NCI-H1694 (cell line): ENCODE measurements at regions not wholly inside any gene's neighbourhood (a gene's known extent, or its start where the extent isn't known, plus 50 kb on each side); places are given as distances from the start of the nearest gene placed in this dataset.
A peak's percentile ranks its signal among the peaks of the same experiment; 100 is the strongest.

Source experiments
- DNase-seq: peaks from one replicate; lab custom pipeline; 2025; lab: John Stamatoyannopoulos, UW

DNA sequence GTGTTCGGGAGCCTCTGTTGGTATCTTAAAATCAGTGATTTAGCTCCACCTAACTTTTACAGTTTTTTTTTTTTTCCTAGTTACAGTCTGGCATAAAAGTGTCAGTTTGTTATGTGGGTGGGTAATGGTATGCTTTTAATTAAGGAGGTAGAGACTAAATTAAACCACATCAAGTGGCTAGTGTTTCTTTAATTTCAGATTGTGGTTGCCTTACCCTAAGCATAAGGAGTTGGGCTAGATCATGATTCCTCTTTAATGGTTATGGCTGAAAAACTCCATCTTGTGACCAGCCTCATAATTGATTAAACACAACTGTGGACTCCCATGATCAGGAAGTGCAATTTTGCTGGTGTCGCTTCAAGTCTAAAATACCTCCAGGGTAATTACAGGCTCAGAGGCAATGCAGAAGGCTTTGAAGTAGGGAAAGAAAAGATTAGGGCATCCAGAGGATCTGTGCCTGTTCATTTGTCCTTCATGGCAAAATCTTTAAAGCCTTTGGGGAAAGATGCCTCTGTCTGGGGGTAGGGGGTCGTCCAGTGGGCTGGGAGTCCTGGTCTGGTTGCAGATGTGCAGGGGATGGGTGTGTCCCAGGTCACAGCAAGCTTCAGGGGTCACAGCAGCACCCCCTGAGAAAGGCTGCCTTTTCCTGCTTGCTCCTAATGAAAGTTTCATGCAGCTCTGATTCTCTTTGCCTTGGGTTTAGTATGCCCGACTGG is 579.2 kb downstream of the BCL11A start:
- DNase-seq, result no peak

DNA sequence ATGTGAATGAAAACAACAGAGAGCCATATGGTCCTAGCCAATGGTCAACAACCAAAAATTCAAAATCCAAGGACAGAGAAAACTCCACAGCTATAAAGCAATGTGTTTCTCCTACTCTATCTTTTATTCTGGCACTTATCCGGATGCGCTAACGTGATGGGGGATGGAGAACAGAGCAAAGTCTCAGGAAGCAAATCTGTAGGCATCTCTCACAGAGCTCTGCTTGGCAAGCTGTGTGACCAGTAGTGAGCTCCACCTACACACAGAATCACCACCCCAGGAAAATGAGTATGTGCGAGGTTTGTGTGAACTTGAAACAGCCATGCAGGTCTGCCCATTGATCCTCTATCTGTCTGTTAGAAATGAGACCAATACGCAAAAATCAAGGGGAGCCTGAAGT is 584.3 kb downstream of the BCL11A start:
- no peak for DNase-seq

DNA sequence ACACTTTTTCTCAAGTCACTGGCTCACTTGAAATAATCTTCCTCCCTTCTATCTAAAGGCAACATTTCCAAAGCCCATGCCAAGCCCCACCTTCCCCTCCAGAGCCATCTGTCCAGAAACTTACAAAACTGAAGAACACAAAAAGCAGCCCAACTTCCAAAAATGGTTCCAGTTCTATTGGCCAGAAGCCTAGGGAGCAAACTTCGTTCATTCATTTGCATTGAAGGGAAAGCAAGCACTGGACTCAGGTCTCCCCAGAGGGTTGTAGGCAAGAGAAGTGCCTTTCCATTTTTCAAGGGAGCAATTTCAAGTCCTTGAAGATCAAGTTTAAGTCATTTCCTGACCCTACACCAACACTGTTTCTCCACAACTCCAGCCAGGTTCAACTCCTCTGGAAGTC is 585.0 kb downstream of the BCL11A start:
- no peak for DNase-seq

- no peak for DNase-seq
Measured at GRCh38 chr2:59967691-59968090, 585.8 kb downstream of the BCL11A start.

GRCh38 chr2:59963157-59963556 is 590.3 kb downstream of the BCL11A start:
- DNase-seq, result no peak

DNA sequence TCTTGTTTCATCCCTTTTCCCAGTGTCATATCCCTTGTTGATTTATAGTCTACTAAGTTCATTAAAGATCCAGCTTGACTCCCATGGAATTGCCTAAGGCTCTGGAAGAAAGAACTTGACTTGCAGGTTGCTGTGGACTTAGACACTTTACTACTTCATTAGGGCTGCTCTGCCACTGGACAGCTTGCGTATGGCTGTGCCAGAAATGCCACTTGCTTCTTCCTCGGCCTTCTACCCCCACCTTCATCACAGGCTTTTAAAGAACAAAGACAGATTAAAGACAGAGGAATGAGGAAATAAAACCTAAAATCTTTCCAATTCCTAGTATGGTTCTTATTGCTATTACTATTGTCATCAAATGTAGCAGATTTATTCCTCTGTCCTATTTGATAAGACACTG is 591.7 kb downstream of the BCL11A start:
- DNase-seq, result no peak

GRCh38 chr2:59959944-59960343 is 593.5 kb downstream of the BCL11A start:
- DNase-seq, result no peak

GRCh38 chr2:59957504-59957903 is 596.0 kb downstream of the BCL11A start:
- no peak for DNase-seq

- DNase-seq, result no peak
Measured at GRCh38 chr2:59956981-59957380, 596.5 kb downstream of the BCL11A start.

DNA sequence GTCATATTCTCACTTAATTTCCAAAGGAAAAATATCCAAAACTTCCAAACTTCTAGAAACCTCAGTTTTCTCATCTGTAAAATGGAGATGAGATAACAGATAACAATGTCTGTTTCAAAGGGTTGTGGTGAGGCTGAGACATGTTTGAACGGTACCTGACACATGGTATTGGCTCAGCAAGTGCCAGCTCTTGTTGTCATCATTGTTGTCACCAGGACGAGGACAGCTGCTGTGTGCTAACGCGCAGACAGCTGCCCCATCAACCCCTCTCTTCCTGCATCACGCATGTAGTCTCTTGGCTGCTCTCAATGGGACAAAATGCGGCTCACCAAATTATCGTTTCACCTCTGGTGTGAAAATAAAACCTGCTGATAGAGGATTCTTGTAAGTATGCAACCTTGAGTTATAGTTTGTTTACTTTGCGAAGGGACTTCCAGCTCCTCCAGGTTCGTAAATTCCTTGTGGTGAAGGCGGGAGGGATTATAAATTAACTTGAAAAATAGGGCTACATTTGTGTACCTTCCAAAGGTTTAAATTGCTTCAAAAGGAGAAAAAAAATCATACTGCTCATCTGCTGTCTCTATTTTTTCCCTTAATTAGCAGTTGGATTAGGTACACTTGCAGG is 605.4 kb downstream of the BCL11A start:
- DNase-seq, result peak; percentile 45

GRCh38 chr2:59947209-59947608 is 606.2 kb downstream of the BCL11A start:
- DNase-seq, result no peak

- DNase-seq, result no peak
Measured at GRCh38 chr2:59939236-59939635, 614.2 kb downstream of the BCL11A start.

DNA sequence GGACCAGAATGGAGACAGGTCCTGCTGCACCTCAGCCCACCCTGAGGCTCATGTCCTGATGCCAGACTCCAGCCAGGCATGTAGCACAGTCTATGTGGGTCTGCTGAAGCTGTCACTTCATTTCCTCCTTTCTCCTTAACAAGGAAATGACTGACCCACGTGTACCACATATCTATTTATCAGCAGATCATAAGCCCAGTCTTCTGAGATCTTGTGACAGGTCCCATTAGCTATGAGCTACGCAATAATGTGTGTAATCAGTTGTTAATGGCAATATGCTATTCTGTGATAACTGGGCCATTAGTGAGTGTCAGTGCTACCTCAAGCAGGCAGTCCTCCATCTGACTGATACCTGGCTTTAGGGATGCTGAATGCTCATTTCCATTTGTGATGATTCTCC is 615.3 kb downstream of the BCL11A start:
- no peak for DNase-seq

- no peak for DNase-seq
Measured at GRCh38 chr2:59936048-59936447, 617.4 kb downstream of the BCL11A start.

GRCh38 chr2:59935005-59935404 is 618.4 kb downstream of the BCL11A start:
- no peak for DNase-seq

DNA sequence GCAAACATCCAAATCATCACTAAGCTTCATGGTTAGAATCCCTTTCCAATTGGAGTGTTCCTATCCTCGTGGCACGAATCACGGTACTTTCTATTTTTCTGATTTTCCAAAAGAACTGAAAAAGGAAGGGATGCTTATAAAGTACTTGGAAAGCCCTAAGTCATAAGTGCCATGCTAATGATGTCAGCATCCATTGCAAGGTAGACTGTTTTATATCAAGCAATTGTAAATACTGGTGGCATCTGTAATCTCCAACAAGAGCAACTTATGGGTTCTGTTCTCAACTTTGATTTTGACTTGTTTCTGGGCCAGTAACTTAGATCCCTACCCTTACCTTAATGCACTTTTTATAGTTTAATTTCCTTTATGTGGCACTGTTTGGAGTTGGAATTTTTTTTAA is 619.5 kb downstream of the BCL11A start:
- DNase-seq, result no peak

GRCh38 chr2:59932341-59932740 is 621.1 kb downstream of the BCL11A start:
- no peak for DNase-seq

DNA sequence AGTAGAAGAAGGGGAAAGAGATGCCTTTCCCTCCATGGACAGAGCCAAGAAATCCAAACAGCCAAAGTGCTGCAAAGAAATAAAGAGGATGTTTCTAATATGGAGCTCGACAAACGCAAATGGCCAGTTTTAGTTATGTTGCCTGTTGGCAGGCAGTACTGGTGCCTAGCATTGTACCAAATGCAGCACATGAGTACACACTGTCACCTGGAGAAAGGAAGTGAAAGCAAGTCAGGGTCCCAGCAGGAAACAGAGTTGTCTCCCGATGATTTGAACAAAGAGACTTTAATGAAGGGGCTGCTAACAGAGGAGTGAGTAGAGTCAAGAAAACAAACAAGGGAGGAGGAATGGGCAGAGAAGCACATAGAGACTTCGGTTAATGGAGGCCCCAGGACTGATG is 623.0 kb downstream of the BCL11A start:
- DNase-seq, result no peak

GRCh38 chr2:59926731-59927130 is 626.7 kb downstream of the BCL11A start:
- no peak for DNase-seq

DNA sequence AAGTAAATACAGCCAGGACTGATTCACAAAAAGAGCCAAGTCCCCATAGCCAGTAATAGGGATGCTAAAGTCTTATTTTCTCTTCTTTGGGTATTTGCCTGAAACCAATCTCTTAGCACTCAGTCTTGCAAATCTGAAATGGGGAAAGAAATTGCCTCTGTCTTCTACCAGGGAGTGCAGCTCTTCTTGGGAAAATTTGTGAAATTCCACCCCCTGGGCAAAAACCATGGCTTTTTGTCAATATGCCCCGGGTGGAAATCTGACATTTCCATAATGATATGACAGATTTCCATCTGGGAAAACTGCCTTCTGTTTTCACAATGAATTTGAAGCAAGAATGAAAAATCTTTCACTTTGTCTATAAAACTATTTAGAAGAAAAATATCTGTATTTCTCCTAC is 628.1 kb downstream of the BCL11A start:
- DNase-seq, result no peak

DNA sequence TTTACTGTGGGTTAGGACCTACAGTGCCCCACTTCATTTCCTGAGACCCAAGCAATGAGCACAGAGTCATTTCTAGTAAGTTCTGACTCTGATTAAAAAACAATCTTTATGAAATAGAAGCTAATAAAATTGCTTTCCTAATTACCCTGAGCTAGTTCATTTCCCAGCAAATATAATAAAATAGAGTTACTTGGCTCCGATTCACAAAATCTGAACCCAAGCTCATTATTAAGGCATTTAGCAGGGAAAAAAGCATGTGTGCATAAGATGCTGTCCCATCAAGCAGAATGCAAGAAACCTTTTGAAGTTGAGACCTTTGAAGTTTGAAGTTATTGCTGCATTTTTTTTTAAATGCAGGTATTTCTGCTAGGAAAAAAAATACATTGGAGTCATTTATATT is 629.1 kb downstream of the BCL11A start:
- DNase-seq, result no peak

GRCh38 chr2:59922450-59922849 is 631.0 kb downstream of the BCL11A start:
- DNase-seq, result no peak

DNA sequence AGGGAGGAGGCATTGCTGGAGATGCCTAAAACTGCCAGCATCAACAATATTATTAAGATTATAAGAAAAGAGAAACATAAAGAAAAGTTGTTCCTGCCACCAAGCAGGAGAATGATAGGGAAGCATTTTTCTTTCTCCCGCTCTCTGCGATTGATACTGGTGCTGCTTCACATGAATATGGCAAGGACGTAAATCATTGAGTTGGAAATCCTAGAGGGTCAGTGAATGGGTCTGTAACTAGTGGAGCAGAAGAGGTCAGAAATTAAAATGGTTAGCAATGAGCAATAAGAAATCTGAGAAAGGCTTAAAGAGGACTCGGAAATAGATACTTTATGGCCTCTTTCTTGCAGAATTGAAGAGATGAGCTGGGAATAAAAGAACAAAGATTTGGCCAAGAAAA is 631.7 kb downstream of the BCL11A start:
- DNase-seq, result no peak

DNA sequence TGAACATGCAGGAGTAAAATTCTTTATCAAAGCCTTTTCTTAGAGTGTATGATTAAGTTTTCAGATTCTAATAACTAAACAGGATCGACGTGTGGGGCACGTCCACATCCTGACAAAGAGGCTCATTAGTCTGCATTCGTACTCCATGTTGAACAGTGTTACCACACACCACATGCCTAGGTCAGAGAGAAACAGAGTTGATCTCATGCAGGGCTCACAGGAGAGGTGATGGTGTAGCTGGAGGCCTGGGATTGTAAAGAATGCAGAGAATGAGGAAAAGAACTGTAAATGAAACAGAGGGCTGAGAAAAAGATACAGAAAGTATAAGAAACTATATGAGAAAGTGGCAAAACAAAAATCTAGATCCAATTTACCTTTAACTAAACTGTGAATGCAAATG is 632.5 kb downstream of the BCL11A start:
- DNase-seq, result no peak
